ENCODE measurements at regions not wholly inside any gene's neighbourhood (a gene's known extent, or its start where the extent isn't known, plus 50 kb on each side); places are given as distances from the start of the nearest gene placed in this dataset.

DNA sequence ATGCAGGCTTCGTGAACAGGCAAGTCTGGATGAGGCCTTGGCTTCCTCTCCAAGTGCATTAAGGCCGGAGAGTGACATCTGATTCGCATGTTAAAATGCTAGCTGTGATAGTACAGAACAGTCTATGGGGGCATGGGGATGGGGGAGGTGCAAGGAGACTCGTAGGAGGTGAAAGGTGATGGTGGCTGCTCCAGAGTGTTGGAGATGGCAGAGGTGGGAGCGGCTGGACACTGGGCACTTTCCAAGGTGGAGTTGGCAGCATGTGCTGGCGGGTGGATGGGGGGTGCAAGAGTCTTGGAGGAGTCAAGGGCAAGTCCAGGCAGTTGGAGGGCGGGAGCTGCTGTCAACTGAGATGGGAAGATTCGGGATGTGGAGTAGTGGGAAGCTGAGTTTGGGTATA, 350.9 kb upstream of the TNRC6C start (continued):
- TF ChIP-seq, protein P1, sequence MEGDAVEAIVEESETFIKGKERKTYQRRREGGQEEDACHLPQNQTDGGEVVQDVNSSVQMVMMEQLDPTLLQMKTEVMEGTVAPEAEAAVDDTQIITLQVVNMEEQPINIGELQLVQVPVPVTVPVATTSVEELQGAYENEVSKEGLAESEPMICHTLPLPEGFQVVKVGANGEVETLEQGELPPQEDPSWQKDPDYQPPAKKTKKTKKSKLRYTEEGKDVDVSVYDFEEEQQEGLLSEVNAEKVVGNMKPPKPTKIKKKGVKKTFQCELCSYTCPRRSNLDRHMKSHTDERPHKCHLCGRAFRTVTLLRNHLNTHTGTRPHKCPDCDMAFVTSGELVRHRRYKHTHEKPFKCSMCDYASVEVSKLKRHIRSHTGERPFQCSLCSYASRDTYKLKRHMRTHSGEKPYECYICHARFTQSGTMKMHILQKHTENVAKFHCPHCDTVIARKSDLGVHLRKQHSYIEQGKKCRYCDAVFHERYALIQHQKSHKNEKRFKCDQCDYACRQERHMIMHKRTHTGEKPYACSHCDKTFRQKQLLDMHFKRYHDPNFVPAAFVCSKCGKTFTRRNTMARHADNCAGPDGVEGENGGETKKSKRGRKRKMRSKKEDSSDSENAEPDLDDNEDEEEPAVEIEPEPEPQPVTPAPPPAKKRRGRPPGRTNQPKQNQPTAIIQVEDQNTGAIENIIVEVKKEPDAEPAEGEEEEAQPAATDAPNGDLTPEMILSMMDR (IDR thresholded peaks at IDR 0.05; ENCODE audit: control extremely low read depth in 1 of 3, insufficient read depth in 1 of 3, low read depth in 1 of 3, low read length in 3 of 3) = no peak
- TF ChIP-seq CEBPB (IDR thresholded peaks at IDR 0.05; ENCODE audit: low read depth, low read length) (no peak), TAF7 (optimal IDR thresholded peaks at IDR 0.05; ENCODE audit: borderline replicate concordance, low read depth, low read length) (no peak)
- TF ChIP-seq, protein P2, sequence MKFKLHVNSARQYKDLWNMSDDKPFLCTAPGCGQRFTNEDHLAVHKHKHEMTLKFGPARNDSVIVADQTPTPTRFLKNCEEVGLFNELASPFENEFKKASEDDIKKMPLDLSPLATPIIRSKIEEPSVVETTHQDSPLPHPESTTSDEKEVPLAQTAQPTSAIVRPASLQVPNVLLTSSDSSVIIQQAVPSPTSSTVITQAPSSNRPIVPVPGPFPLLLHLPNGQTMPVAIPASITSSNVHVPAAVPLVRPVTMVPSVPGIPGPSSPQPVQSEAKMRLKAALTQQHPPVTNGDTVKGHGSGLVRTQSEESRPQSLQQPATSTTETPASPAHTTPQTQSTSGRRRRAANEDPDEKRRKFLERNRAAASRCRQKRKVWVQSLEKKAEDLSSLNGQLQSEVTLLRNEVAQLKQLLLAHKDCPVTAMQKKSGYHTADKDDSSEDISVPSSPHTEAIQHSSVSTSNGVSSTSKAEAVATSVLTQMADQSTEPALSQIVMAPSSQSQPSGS (IDR thresholded peaks at IDR 0.05; ENCODE audit: low read length) = no peak
